Peyer's patch (tissue), 4 donors: ENCODE measurements at regions not wholly inside any gene's neighbourhood (a gene's known extent, or its start where the extent isn't known, plus 50 kb on each side); places are given as distances from the start of the nearest gene placed in this dataset.

ENCODE experiments used
- DNase-seq, 3 donors: peaks; one replicate each; pipeline ENCODE4 v3.0.0-alpha.2; 2017 to 2019
- H3K27ac ChIP-seq, 4 donors: fragments of 200-600 bp; sonication (generic); one replicate each; pipeline ENCODE4 v1.5.1; 2016 to 2019
- H3K27me3 ChIP-seq, 2 donors: fragments of 200-600 bp; sonication (generic); one replicate each; pipeline ENCODE4 v1.5.1; 2019
- H3K36me3 ChIP-seq, 3 donors: fragments of 200-600 bp; sonication (generic); one replicate each; pipeline ENCODE4 v1.5.1; 2016 to 2019
- H3K4me1 ChIP-seq, 4 donors: fragments of 200-600 bp; sonication (generic); one replicate each; pipeline ENCODE4 v1.5.1; 2016 to 2019
- H3K4me3 ChIP-seq, 4 donors: fragments of 200-600 bp; sonication (generic); 1 replicate in 3 of 4; 2 replicates in 1 of 4; pipeline ENCODE4 v1.5.1; 2016 to 2019; ENCODE audit warnings: mild to moderate bottlenecking in 1 of 4
- H3K9me3 ChIP-seq, 4 donors: fragments of 200-600 bp; sonication (generic); one replicate each; pipeline ENCODE4 v1.5.1; 2016 to 2019; ENCODE audit warnings: mild to moderate bottlenecking in 1 of 4
- POLR2A ChIP-seq, 2 donors: fragments of 450-650 bp; IDR thresholded peaks; one replicate each; pipeline ENCODE4 v1.5.1; 2017; ENCODE audit warnings: antibody characterized with exemption in 2 of 2, mild to moderate bottlenecking in 2 of 2, moderate library complexity in 2 of 2
- TF ChIP-seq, protein P1 (sequence below), 6 experiments: fragments of 450-650 bp in 4 of 6; fragments of 200-600 bp in 2 of 6; sonication (generic) in 1 of 6; IDR thresholded peaks; one replicate each; pipeline ENCODE4 v1.5.1; 2017 to 2019; ENCODE audit warnings: antibody characterized with exemption in 6 of 6, mild to moderate bottlenecking in 3 of 6, moderate library complexity in 1 of 6

DNA sequence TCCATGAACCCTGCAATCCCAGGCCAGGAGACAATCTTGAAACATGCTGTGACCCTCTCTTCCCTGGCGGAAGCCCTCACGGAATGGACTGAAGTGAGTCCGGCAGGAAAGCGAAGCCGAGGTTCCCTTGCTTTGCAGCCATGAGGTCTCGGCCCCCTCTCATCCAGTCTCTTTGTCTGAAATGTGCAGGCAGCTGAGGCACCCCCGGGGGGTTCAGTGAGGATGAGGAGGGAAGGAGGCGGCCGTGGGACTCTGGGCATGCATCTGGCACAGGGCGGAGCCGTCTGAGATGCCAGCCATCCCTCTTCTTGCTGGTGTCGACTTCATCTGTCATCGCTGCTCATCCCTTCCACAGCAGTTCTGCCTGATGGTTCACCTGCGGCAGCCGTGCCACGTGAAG, 1485.7 kb downstream of the BRD1 start:
- no peaks in the 10 kb centered on the region for H3K36me3 ChIP-seq
- DNase-seq, result peak in 1 of 3 donors; percentile 27
- H3K27ac ChIP-seq, result no peak overlapping the region
- no peaks in the 10 kb centered on the region for H3K27me3 ChIP-seq
- H3K4me3 ChIP-seq, result no peak overlapping the region
- no peaks in the 10 kb centered on the region for H3K9me3 ChIP-seq
- H3K4me1 ChIP-seq, result no peaks in the 10 kb centered on the region
- TF ChIP-seq, protein P1, sequence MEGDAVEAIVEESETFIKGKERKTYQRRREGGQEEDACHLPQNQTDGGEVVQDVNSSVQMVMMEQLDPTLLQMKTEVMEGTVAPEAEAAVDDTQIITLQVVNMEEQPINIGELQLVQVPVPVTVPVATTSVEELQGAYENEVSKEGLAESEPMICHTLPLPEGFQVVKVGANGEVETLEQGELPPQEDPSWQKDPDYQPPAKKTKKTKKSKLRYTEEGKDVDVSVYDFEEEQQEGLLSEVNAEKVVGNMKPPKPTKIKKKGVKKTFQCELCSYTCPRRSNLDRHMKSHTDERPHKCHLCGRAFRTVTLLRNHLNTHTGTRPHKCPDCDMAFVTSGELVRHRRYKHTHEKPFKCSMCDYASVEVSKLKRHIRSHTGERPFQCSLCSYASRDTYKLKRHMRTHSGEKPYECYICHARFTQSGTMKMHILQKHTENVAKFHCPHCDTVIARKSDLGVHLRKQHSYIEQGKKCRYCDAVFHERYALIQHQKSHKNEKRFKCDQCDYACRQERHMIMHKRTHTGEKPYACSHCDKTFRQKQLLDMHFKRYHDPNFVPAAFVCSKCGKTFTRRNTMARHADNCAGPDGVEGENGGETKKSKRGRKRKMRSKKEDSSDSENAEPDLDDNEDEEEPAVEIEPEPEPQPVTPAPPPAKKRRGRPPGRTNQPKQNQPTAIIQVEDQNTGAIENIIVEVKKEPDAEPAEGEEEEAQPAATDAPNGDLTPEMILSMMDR (IDR thresholded peaks at IDR 0.05), result no peak
- TF ChIP-seq POLR2A (IDR thresholded peaks at IDR 0.05), result no peak

DNA sequence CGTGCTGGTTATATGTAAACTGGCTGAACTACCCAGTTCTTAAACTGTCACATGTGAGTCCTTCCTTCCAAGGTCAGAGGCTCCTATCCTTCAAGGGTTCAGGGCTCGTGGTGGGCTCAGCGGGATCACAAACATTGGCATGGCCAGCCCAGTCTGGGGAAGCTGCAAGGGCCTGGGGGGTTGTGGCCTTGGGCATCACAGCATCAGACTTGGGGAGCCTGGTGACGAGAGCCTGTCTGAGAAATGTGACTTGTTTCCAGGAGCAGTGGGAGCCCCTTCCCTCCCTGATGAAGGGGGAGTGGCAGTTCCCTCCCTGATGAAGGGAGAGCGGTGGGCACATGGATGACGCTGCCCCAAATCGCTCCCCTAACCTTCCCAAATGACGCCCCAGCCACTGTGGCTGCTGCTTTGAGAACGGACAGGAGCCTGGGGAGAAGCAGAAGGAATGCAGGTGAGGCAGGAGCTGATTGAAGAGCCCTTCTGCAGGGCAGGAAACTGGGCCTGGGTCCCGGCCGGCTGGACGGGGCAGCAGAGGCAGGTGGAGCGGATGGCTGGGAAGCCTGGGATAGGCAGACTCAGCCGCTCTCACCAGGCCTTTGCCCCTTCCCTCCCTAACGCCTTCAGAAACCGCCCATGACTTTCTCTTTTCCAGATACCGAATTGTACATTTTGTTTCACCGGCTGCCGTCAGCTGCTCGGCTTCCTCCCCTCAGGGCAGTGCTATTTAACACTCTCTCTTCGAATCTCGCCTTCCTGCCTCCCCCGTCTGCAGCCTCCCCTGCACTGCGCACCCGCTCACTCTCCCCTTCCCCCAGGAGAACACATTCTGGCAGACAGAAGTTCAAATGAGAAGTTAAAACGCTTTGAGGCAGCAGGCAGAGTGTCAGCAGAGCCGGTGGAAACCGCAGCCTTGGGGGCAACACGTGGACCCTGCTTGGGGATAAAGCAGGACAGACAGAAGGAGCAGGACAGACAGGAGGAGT, 1486.7 kb downstream of the BRD1 start:
- Histone ChIP-seq H3K36me3 (no peaks in the 10 kb centered on the region), H3K9me3 (no peaks in the 10 kb centered on the region), H3K27ac (no peak overlapping the region), H3K4me3 (no peak overlapping the region), H3K4me1 (no peaks in the 10 kb centered on the region), H3K27me3 (no peaks in the 10 kb centered on the region)
- peak in 1 of 3 donors; percentile 37 for DNase-seq
- TF ChIP-seq, protein P1 (IDR thresholded peaks at IDR 0.05), result no peak
- TF ChIP-seq POLR2A (IDR thresholded peaks at IDR 0.05), result no peak

- Histone ChIP-seq H3K27ac (no peak overlapping the region), H3K9me3 (no peaks in the 10 kb centered on the region), H3K27me3 (no peaks in the 10 kb centered on the region), H3K36me3 (no peaks in the 10 kb centered on the region), H3K4me1 (no peaks in the 10 kb centered on the region), H3K4me3 (no peak overlapping the region)
- TF ChIP-seq, protein P1 (IDR thresholded peaks at IDR 0.05), result no peak
- no peak for TF ChIP-seq POLR2A (IDR thresholded peaks at IDR 0.05)
- DNase-seq, result peak in 1 of 3 donors; percentile 26
These were observed 1487.5 kb downstream of the BRD1 start for GRCh38 chr22:48340191-48340590.

- no peak for TF ChIP-seq POLR2A (IDR thresholded peaks at IDR 0.05)
- TF ChIP-seq, protein P1 (IDR thresholded peaks at IDR 0.05), result no peak
- no peaks in the 10 kb centered on the region for H3K4me1 ChIP-seq
- no peak overlapping the region for H3K27ac ChIP-seq
- no peaks in the 10 kb centered on the region for H3K27me3 ChIP-seq
- H3K9me3 ChIP-seq, result no peaks in the 10 kb centered on the region
- DNase-seq, result peak in 1 of 3 donors; percentile 29
- H3K36me3 ChIP-seq, result no peaks in the 10 kb centered on the region
- no peak overlapping the region for H3K4me3 ChIP-seq
These were observed 1488.6 kb downstream of the BRD1 start for GRCh38 chr22:48338793-48339705.

GRCh38 chr22:48337957-48338792, 1489.5 kb downstream of the BRD1 start:
- no peaks in the 10 kb centered on the region for H3K9me3 ChIP-seq
- H3K4me1 ChIP-seq, result no peaks in the 10 kb centered on the region
- no peak overlapping the region for H3K4me3 ChIP-seq
- H3K27ac ChIP-seq, result no peak overlapping the region
- peak in 1 of 3 donors; percentile 15 for DNase-seq
- H3K27me3 ChIP-seq, result no peaks in the 10 kb centered on the region
- H3K36me3 ChIP-seq, result no peaks in the 10 kb centered on the region
- TF ChIP-seq POLR2A (IDR thresholded peaks at IDR 0.05), result no peak
- TF ChIP-seq, protein P1 (IDR thresholded peaks at IDR 0.05), result no peak
